K562 (cell line): ENCODE measurements at regions not wholly inside any gene's neighbourhood (a gene's known extent, or its start where the extent isn't known, plus 50 kb on each side); places are given as distances from the start of the nearest gene placed in this dataset.
A peak's percentile ranks its signal among the peaks of the same experiment; 100 is the strongest.

ENCODE experiments used
- ATAC-seq: fragments of 200-7000 bp; cut with Tn5 transposase; 3 replicates; pipeline ENCODE4 v1.9.1; 2020; ENCODE audit warnings: moderate library complexity
- BruUV-seq: library from RNA; stranded (reverse); fragments of 400-500 nt; replicated peaks from 2 replicates; lab custom pipeline; 2021; lab: Mats Ljungman, UMichigan
- CTCF ChIA-PET: fragments of 300-600 bp; formaldehyde crosslinking; extraction: SDS; loops from one replicate; lab custom pipeline; 2021; ENCODE audit warnings: low intra/inter-chr PET ratio; lab: Yijun Ruan, JAX
- POLR2A ChIA-PET: fragments of 300-600, 350-650 bp; sonication (Branson Sonifier 250); formaldehyde crosslinking; extraction: SDS; loops from one replicate; lab custom pipeline; 2021; ENCODE audit warnings: antibody characterized with exemption, inconsistent platforms; lab: Yijun Ruan, JAX
- DNase-seq, 4 experiments: peaks; one replicate each; pipeline versions ENCODE4 v3.0.0 to v3.0.0-alpha.2; 2011 to 2018; ENCODE audit warnings: low spot score in 3 of 4, mixed read lengths in 3 of 4; ENCODE audit errors: extremely low read depth in 1 of 4
- FAIRE-seq: peaks from 2 replicates; lab custom pipeline; 2011; peaks lifted over from hg19 to GRCh38; lab: Jason Lieb, UNC
- H2AFZ ChIP-seq: 2 replicates; pipeline ENCODE4 v1.6.0; 2011; ENCODE audit warnings: low read depth, low read length, control low read depth, inconsistent platforms
- H3K27ac ChIP-seq: fragments of 200-600 bp; 3 replicates; pipeline ENCODE4 v1.8.0; 2011; ENCODE audit warnings: low read depth, mild to moderate bottlenecking, control low read depth, inconsistent platforms, low read length, moderate library complexity, mixed read lengths; ENCODE audit errors: extremely low read depth
- H3K27me3 ChIP-seq, 2 experiments: fragments of 300-600 bp in 1 of 2; 2 replicates in 1 of 2; 3 replicates in 1 of 2; pipeline versions ENCODE4 v1.6.0 to v1.8.0; 2011; ENCODE audit warnings: inconsistent platforms in 2 of 2, low read length in 2 of 2, mild to moderate bottlenecking in 1 of 2, mixed read lengths in 1 of 2, moderate library complexity in 1 of 2; ENCODE audit not compliant: control insufficient read depth in 2 of 2, insufficient read depth in 2 of 2
- H3K36me3 ChIP-seq: fragments of 300-600 bp; 3 replicates; pipeline ENCODE4 v1.8.0; 2011; ENCODE audit warnings: mild to moderate bottlenecking, low read length, inconsistent platforms; ENCODE audit not compliant: control insufficient read depth, insufficient read depth
- H3K4me1 ChIP-seq, 2 experiments: fragments of 200-600 bp in 1 of 2; replicated peaks in 1 of 2; 2 replicates in 1 of 2; 3 replicates in 1 of 2; pipeline versions ENCODE4 v1.5.1 to v1.8.0; 2011; ENCODE audit warnings: inconsistent platforms in 2 of 2, low read length in 2 of 2, mild to moderate bottlenecking in 1 of 2, mixed read lengths in 1 of 2, moderate library complexity in 1 of 2; ENCODE audit not compliant: control insufficient read depth in 2 of 2, insufficient read depth in 2 of 2
- H3K4me2 ChIP-seq: 2 replicates; pipeline ENCODE4 v1.6.1; 2011; ENCODE audit warnings: low read length, control low read depth, inconsistent platforms, mixed read lengths; ENCODE audit not compliant: insufficient read depth
- H3K4me3 ChIP-seq: fragments of 200-600 bp; sonication (generic), shearing (Covaris generic); 2 replicates; pipeline ENCODE4 v1.5.1; 2016; ENCODE audit warnings: control low read depth, inconsistent platforms
- H3K79me2 ChIP-seq: fragments of 200-600 bp; 3 replicates; pipeline ENCODE4 v1.8.0; 2011; ENCODE audit warnings: low read length, inconsistent platforms; ENCODE audit not compliant: control insufficient read depth, insufficient read depth
- H3K9ac ChIP-seq, 2 experiments: 2 replicates each; pipeline versions ENCODE4 v1.6.0 to v1.6.1; 2011; ENCODE audit warnings: low read depth in 2 of 2, low read length in 2 of 2, control low read depth in 1 of 2, inconsistent platforms in 1 of 2, mild to moderate bottlenecking in 1 of 2, mixed read lengths in 1 of 2; ENCODE audit not compliant: insufficient read depth in 1 of 2
- H3K9me1 ChIP-seq: one replicate; pipeline ENCODE4 v1.6.0; 2011; ENCODE audit warnings: inconsistent platforms, mild to moderate bottlenecking, low read length, moderate library complexity; ENCODE audit not compliant: control insufficient read depth, insufficient read depth
- H3K9me3 ChIP-seq: replicated peaks from 2 replicates; pipeline ENCODE4 v1.5.1; 2011; ENCODE audit warnings: low read depth, low read length, inconsistent platforms; ENCODE audit not compliant: control insufficient read depth, insufficient read depth
- H4K20me1 ChIP-seq: replicated peaks from 2 replicates; pipeline ENCODE4 v1.6.1; 2011; ENCODE audit warnings: low read length, inconsistent platforms, mixed read lengths; ENCODE audit not compliant: control insufficient read depth, insufficient read depth
- ETS2 ChIP-seq: IDR thresholded peaks from 2 replicates; pipeline ENCODE4 v1.6.1; 2016; ENCODE audit warnings: borderline replicate concordance, missing genetic modification characterization, mild to moderate bottlenecking, moderate library complexity, missing compliant biosample characterization; ENCODE audit not compliant: poor library complexity, severe bottlenecking
- RAD21 ChIP-seq, 2 experiments: fragments of 250-450 bp in 1 of 2; fragments of 450-650 bp in 1 of 2; sonication (Bioruptor Pico) in 1 of 2; formaldehyde crosslinking in 1 of 2; IDR thresholded peaks in 1 of 2; conservative IDR thresholded peaks in 1 of 2; 2 replicates each; pipeline versions ENCODE4 v1.4.0 to v1.8.0; 2020 to 2022; ENCODE audit warnings: mild to moderate bottlenecking in 2 of 2, moderate library complexity in 1 of 2
- WGBS: fragments of 100-300 bp; shearing (Covaris generic); methylation state at CpG from one replicate; pipeline ENCODE4 v1.1.6; 2016; ENCODE audit warnings: low coverage, mixed read lengths; ENCODE audit not compliant: insufficient coverage; ENCODE audit errors: missing lambda C conversion rate; 5-methylcytosine and 5-hydroxymethylcytosine counted together
- in situ Hi-C: fragments of 300-500 bp; cut with MboI; formaldehyde crosslinking; loops from 4 replicates; pipeline ENCODE4 v1.15.0; 2018; ENCODE audit warnings: inconsistent platforms, mixed read lengths
- intact Hi-C: fragments of 100-400 bp; cut with micrococcal nuclease; formaldehyde crosslinking; loops from 2 replicates; pipeline ENCODE4 v1.14.2; 2022
- TF ChIP-seq, protein P1 (sequence below), 2 experiments: IDR thresholded peaks; 2 replicates each; pipeline ENCODE4 v1.6.1; 2012; ENCODE audit warnings: improper control_type of control experiment in 2 of 2, low read depth in 2 of 2, low read length in 2 of 2, borderline replicate concordance in 1 of 2

DNA sequence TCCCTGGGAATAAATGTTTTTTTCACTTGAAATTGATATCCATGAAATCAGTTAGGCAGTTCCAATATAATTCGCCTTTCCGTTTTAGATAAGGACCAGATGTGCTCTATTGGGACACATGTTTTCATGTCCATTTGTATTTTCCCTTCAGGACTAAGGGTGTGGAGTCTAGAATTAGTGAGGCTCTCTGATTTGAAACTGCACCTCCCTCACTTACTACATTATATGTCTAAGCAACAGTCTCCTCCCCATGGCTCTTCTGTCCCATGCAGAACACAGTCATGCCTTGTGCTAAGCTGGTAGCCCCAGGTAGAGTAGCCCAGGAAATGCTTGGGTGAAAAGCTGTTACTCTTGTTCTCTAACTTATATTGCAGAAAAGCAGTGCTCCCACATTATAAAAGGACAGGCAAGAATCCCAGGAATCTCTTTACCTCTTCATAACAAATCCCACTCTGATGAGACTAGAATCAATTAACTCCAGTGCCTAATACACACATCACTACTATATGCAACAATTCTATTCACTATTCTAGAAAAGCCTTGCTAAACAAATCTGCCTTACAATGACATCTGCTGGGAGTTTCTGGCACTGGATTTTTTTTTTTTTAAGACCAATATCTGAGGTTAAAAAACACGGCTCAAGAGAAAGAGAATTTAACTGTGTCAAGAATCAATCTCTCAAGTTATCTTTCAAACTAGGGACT is 293.9 kb downstream of the SNX13 start:
- POLR2A ChIA-PET: no interaction called here
- no TSS peak for BruUV-seq
- ATAC-seq (no peak), DNase-seq (no peak), FAIRE-seq (no peak)
- Histone ChIP-seq H3K27me3 (no peaks in the 10 kb centered on the region), H3K4me3 (no peak overlapping the region), H3K36me3 (no peaks in the 10 kb centered on the region), H4K20me1 (no peaks in the 10 kb centered on the region), H3K27ac (no peak overlapping the region), H3K9ac (no peak overlapping the region), H3K9me1 (no peaks in the 10 kb centered on the region), H3K79me2 (no peaks in the 10 kb centered on the region), H3K4me1 (no peaks in the 10 kb centered on the region), H2AFZ (no peak overlapping the region), H3K9me3 (0 out of 2 replicates have a peak, but pooled peaks cover 2% of the 10 kb centered on the region), H3K4me2 (no peak overlapping the region)
- 4% methylated on average over 3 of the region's 3 CpGs for WGBS
- TF ChIP-seq, protein P1, sequence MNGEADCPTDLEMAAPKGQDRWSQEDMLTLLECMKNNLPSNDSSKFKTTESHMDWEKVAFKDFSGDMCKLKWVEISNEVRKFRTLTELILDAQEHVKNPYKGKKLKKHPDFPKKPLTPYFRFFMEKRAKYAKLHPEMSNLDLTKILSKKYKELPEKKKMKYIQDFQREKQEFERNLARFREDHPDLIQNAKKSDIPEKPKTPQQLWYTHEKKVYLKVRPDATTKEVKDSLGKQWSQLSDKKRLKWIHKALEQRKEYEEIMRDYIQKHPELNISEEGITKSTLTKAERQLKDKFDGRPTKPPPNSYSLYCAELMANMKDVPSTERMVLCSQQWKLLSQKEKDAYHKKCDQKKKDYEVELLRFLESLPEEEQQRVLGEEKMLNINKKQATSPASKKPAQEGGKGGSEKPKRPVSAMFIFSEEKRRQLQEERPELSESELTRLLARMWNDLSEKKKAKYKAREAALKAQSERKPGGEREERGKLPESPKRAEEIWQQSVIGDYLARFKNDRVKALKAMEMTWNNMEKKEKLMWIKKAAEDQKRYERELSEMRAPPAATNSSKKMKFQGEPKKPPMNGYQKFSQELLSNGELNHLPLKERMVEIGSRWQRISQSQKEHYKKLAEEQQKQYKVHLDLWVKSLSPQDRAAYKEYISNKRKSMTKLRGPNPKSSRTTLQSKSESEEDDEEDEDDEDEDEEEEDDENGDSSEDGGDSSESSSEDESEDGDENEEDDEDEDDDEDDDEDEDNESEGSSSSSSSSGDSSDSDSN (IDR thresholded peaks at IDR 0.05; ENCODE audit: borderline replicate concordance in 1 of 2, low read depth in 2 of 2, low read length in 2 of 2): no peak
- TF ChIP-seq RAD21 (CRISPR knock-in tag; conservative IDR thresholded peaks at IDR 0.05 in 1 of 2, IDR thresholded peaks at IDR 0.05 in 1 of 2) (peak in 1 of 2 experiments; percentile 36; a peak in 2 of 4 replicates), ETS2 (no peak)
- CTCF ChIA-PET: no interaction called here
- in situ Hi-C loops (no loop called here), intact Hi-C loops (no loop called here)
